ENCODE measurements at regions not wholly inside any gene's neighbourhood (a gene's known extent, or its start where the extent isn't known, plus 50 kb on each side); places are given as distances from the start of the nearest gene placed in this dataset.

- TF ChIP-seq CTCF (IDR thresholded peaks at IDR 0.05) (no peak), TCF7L2 (IDR thresholded peaks at IDR 0.05; ENCODE audit: low read depth, low read length) (no peak), POLR2AphosphoS5 (IDR thresholded peaks at IDR 0.05; ENCODE audit: low read depth, low read length) (no peak), REST (IDR thresholded peaks at IDR 0.05; ENCODE audit: insufficient read depth in 1 of 2, low read depth in 2 of 2, low read length in 1 of 2) (no peak)
Observed at GRCh38 chr15:39299486-39300267, 281.2 kb upstream of the THBS1 start.

Measured in Panc1 (cell line).